ENCODE measurements at regions not wholly inside any gene's neighbourhood (a gene's known extent, or its start where the extent isn't known, plus 50 kb on each side); places are given as distances from the start of the nearest gene placed in this dataset.

DNA sequence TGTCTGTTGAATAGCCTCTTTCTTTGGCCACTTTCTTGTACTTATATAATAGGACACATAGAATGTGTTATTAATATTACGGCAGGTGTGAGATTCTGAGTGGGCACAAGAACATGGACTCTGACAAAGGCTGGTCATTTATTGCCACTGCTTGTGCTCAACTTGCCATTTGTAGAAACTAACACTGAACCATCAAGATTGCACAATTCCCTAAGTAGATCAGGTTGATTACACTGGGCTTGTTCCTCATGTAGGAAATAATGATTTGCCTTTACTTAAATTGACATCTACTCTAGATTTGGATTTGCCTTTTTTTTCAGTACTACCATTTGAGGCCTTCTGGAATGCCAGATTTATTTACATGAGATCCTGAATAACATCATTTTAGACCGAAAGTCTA, 342.7 kb upstream of the CWC22 start:
- DNase-seq, result no peak

DNA sequence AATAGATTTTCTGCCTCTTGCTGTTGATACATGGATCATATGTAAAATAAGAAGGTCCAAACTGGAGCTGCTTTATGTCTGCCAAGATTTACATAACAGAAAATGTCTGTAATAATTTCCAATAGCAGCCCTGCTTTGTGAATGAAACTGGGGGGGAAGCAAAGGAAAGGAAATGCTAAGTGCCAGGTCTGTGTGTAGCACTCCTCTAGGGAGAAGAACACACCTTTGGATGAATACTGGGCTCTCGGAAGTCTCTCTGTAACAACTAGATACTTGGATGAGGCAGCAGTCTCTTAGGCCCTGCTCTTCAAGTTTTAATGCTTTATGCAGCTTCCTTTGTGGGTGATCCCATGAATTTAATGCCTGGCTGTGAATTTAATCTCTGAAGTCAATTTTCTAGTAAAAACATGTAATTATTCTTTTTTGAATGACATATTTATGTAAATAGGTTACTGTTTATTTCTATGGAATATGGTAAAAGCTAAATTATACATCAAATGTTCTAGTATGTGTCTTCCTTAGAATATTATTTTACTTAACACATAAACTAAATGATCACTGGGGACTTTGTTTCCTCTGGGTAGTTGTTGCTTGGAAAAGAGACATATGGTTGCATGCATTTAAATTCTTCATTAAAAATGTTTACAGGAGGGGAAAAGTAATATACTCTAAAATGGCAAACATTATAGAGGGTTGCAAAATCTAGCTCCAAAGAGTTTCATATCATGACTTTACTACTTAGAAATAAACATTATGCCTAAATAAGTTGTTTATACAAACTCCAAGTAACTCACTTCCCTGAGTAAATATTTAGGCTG, 336.6 kb upstream of the CWC22 start:
- DNase-seq, result no peak

- DNase-seq, result no peak
Measured at GRCh38 chr2:180337136-180337535, 330.0 kb upstream of the CWC22 start.

DNA sequence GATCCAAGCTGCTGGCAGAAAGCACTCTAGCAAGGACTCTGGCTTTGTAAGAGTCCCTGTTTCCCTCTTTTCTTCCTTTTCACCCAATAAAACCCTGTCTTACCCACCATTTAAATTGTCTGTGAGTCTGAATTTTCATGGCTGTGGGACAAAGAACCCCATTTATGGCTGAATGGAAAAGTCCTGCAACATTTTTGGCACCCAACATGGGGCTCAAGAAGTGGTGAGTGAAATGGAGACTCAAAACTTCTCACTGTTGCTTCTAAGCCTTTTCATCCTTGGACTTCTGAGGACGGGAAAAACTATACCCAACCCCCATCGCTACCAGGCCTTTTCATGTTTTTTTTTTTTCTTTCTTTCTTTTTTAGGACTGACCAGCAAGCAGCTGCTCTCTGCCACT, 329.5 kb upstream of the CWC22 start:
- DNase-seq, result no peak

- DNase-seq, result no peak
Measured at GRCh38 chr2:180334514-180334913, 327.4 kb upstream of the CWC22 start.

DNA sequence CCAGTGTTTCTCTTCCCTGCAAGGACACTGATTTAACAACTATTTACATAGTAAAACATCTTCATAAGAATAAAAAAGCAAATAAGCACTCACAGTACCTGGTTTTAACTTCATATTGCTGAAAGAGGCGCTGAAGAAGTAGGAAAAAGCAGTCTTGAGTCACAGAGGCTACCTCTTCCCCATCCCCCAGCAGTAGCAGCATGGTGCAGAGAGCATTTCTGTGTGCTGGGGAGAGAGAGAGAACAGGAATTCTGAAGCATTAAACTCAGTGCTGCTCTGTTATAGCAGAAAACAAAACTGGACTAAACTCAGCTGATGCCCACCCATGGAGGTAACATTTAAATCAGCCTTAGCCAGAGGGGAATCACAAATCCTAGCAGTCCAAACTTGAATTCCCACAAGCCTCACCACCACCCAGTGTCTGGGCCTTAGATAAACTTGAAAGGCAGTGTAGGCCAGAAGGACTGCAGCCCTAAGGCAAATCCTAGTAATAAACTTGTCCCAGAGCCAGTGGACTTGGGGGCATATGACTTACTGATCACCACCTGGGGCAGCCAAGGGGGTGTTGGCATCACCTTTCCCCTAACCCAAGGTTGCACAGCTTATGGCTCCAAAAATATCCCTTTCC, 321.8 kb upstream of the CWC22 start:
- DNase-seq, result no peak

DNA sequence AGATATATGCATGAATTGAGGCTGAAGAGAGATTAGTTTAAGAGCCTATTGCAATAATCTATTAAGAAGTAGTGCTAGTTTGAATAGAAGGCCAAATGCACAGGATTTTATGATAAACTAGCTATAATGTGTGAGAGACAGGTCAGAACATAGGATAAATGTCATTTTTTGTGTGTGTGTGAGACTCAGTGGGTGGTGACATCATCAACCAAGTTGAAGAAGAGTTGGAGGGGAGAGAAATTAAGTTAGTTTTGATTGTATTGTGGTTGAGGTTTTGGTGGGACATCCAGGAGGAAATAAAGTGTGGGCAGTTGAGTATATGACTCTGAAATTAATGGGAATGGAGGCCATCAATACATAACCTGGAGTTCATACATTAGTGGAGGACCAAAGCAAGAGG, 320.1 kb upstream of the CWC22 start:
- no peak for DNase-seq

DNA sequence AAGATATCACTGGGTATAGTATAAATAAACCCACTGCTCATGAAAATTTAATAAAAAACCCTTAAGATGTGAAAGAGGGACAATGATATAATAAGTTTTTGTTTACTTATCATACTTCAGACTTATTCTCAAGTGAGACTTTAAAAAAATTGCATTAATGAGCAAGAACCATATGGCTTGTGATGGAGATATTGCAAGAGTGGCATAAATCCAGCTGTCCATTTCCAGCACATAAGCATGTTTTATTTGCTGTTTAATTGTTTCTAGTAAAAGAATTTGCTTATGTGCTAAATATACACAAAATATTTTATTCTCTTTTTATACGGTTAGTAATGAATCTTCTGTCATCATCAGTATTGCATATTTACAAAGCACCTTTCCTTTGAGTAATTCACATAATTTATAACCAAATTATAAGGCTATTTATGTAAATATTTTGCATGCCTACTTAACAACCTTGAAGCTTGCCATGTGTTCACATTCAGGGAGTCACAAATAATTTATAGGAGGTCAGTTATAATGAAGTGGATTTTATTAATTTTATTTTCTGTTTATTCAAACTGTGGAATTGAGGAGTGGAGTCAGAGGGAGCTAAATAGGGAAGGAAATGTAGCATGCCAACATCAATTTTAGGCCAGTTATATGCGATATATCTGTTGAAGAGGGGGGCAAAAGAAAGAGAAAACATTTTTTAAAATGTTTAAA, 318.5 kb upstream of the CWC22 start:
- no peak for DNase-seq

DNA sequence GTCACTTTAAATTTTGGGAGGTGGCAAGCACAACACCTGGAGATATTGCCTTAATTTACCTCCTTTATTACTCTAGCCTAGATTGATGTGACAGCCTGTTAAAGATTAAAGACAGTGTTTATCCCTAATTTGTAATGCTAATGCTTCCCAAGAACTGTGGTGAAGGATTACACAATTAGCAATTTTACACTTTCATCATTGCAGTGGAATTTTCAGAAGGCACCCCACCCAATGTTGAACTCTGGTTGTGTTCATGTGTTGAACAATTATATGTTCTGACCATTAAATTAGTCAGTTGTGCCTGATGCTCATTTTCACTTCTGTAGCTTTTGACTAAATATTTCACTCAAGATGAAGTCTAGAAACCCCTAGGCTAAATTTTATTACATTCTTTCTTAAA, 317.1 kb upstream of the CWC22 start:
- no peak for DNase-seq

DNA sequence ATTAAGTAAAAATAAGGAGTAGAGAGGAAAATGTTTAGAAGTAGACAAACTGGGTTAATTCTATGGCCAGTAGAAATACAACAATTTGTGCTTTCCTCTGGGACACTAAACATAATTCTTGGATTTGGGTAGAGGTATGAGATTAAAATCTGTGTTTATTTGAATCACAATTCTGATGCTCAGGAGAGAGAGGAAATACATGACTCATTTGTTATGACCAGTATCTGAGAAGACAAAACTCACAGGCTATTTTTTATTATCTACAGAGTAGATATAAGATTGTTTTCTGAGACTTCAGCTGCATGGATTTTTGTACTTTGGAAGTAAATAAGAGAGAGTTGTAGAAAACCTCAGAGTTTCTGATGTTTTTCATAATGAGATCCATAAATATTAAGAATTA, 315.7 kb upstream of the CWC22 start:
- DNase-seq, result no peak

DNA sequence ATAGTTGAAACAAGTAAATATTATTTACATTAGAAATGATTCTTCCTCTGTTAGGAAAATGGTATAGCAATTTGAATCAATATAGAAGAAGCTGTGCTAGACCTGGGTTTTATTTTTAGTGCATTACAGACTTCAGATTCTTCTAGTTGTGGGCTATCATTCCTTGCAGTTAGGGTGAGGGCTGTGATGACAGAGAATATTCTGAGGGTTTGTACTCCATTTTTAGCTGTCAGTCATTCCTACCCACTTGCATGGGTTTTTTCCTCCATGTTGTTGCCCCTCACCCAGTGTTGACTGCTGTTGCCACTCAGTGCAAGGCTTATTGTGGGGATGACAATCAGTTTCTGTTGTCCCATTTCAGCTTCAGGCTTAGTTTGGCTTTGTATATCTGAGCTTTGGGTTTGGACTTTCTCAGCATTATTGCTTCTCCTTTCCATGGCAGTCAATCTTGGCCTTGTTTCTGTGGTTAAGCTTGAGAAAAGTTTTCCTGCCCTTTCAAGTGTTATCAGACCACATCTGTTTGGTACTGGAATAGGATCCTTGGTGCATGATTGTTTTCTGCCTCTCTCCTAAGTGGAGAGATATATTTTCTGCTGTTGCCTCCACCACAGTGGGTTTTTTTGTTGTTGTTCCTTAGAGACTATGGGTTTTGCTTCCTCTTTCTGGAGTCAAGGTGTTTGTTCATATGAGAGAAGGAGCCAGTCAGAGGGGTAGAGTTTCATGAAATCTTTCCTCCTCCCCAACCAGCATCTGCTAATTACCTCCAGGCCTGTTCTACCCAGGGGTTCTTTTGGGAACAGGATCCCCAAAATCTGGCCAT, 312.7 kb upstream of the CWC22 start:
- DNase-seq, result no peak

DNA sequence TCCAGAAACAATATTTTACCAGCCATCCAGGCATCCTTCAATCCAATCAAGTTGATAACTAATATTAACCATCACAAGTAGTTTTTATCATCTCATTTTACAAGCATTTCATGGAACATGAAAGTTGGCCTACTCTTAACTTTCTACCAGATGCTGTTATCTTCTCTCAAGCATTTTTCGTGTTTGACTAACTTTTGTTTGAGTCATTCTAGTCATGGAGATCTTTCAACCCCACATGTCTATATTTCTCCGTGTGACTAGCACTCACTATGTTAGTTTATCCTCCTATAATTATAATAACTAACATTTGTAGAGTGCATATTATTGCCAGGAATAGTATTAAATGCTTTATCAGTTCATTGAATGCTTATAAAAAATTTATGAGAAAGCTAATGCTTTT, 307.0 kb upstream of the CWC22 start:
- no peak for DNase-seq

DNA sequence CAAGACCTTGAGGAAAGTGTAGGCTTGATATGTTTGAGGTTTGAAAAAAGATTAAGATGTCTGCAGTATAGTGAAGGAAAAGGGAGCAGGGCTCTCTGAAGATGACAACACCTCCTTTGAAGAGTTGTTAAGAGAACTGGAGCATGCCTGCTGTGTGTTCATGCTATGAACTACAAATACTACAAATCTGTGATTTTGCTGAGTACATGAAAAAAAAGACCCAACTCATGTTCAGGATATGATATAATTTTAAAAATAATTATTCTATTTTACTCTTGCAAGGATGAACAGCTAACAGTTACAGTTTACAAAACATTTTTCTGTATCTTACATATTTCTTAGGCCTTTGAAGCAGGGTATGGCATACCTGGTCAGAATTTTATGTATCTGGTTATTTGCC, 305.4 kb upstream of the CWC22 start:
- no peak for DNase-seq

DNA sequence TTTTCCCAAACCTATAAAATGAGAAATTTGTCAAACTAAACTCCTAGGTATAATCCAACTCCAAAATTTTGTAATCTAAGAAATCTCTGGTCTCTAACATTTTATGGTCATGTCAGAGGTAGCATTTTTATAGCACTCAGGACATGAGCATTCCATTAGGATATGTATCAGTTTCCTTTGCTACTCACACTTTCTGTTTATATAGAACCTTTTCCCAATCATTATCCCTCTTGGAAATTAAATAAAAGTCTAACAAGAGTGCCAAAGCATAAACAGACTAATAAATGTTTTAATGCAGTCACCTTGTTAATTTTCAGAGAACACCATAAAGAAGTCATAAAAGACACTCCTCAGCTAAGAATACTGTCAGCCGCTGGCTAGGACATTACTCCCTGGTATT, 300.0 kb upstream of the CWC22 start:
- DNase-seq, result no peak

- no peak for DNase-seq
Measured at GRCh38 chr2:180306346-180306745, 299.2 kb upstream of the CWC22 start.

DNA sequence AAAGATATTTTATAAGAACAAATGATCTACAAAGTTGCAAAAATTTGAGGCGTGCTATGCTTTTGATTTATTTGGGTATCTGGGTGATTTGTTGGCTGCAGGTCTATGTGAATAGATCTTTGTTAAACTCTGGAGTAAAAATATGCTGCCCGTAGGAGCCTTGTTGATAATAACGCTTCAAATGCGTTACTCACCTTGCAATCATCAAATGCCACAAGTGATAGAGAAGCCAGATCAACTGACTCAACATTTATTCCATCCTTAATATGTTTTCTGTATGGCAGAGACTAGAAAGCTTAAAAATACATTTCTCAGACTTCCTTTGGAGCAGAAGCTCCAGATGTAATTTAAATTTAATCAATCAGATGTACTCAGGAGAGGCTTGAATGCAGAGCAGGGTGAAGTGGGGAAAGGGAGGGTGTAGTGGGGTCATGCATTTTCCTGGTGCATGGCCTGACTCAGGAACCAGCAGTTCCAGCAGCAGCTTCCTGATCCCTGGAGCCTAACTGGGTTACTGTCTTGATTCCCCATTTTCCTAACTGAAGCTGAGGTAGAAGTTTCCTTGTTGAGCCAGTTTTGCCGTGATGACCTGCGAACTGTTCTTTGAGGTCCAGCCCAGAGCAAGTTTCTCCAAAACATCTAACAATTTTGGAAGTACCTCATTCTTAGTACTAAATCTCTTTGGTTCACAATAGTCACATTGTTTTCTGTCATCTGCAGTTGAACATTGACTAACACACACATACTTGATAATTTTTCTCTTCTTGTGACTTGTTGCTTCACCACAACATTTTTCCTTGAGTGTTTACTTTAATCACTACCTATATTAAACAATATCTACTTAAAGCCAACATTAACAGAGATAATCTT, 284.7 kb upstream of the CWC22 start:
- no peak for DNase-seq

- no peak for DNase-seq
Measured at GRCh38 chr2:180291060-180291459, 284.0 kb upstream of the CWC22 start.

DNA sequence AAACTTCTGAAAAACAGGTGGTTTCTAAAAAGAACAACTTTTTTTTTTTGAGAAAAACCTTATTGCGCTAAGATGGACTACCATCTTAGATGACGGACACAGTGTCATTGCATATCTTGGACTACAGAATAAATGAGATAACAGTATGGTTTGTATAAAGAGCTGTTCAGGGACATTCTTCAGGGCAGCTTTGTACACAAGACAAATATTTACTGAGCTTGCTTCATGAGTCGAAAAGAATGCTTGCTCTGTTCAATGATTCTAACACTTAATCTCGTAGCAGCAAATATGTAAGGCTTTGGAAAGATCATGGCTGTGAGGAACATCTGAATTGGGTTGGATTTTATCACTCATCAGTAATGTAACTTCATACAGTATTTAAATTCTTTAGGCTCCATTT, 282.5 kb upstream of the CWC22 start:
- no peak for DNase-seq

DNA sequence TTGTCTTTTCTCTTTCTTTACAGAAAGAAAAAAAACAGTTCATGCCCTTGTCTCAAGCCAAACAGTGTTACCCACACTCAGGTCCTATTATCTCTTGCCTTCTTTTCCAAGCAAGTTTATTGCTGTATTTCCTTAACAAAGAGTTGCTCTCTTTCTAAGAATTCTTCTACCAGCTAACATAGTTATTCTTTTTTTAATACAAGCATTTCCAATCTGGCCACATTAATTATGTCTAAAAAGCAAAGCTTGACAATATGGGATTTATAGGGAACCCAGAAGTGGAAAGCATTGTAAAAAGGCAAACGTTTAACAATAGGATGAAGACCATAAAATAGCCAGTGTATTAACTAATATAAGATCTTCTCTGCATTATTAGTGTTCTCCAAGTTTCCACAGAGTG, 272.5 kb upstream of the CWC22 start:
- DNase-seq, result no peak

GRCh38 chr2:180276733-180277132, 269.6 kb upstream of the CWC22 start:
- no peak for DNase-seq

- DNase-seq, result no peak
Measured at GRCh38 chr2:180268006-180268405, 260.9 kb upstream of the CWC22 start.

GRCh38 chr2:180261976-180262375, 254.9 kb upstream of the CWC22 start:
- no peak for DNase-seq

Data from activated CD4-positive, alpha-beta T cell treated with anti-CD3 and anti-CD28 coated beads, Interleukin-10, Interleukin-2, amounts not matched to agents 100 ng/mL and 50 ng/mL, durations not matched to agents 16 hours and 8 hours (primary cell).